ENCODE measurements at regions not wholly inside any gene's neighbourhood (a gene's known extent, or its start where the extent isn't known, plus 50 kb on each side); places are given as distances from the start of the nearest gene placed in this dataset.

DNA sequence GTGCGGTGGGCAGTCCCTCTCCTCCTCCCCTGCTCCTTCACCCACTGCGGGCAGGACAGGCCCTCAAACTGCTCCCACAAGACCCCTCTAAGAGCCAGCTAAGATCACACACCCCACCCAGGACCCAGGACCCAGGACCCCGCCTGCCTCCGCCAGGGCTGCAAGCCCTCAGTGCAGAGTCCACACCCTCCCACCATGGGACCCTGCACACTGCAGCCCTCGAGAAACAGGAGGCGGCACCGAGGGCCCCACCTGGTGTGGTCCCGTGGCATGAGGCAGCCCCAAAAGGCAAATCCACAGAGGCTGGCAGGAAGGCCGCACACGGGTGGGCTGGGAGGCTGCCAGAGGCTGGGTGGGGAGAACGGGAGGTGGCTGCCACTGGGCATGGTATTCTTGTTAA, 94.7 kb downstream of the ENGASE start:
- no peak overlapping the region for H3K18ac ChIP-seq (ENCODE audit: insufficient read length, low read depth, low read length)
- no peak overlapping the region for H2BK5ac ChIP-seq (ENCODE audit: insufficient read length, low read length)
- H3K27ac Mint-ChIP-seq: no peak overlapping the region
- H3K14ac ChIP-seq (ENCODE audit: insufficient read depth, low read length): no peak overlapping the region; the same call in 1 of the 2 replicates
- H2BK20ac ChIP-seq (ENCODE audit: low read depth, low read length, poor library complexity, severe bottlenecking): no peak overlapping the region
- no peak overlapping the region for H3K23ac ChIP-seq (ENCODE audit: insufficient read length, low read depth, low read length)
- DNase-seq: no peak
- H3K79me1 ChIP-seq (ENCODE audit: insufficient read depth, low read depth, low read length, poor library complexity, severe bottlenecking): no peaks in the 10 kb centered on the region
- H3K9ac ChIP-seq (ENCODE audit: extremely low read depth, insufficient read length, low read length): no peak overlapping the region
- no peaks in the 10 kb centered on the region for H3K9me3 ChIP-seq (ENCODE audit: control insufficient read depth, low read depth, low read length)
- no peak overlapping the region for H2BK15ac ChIP-seq (ENCODE audit: low read depth, low read length)
- H3K56ac ChIP-seq (ENCODE audit: insufficient read length, low read depth, low read length): no peak overlapping the region
- peaks cover 0 to 8% of the 10 kb centered on the region in 2 experiments; a peak in 2 of 4 replicates for H3K4me1 Mint-ChIP-seq
- TF ChIP-seq, protein P1, sequence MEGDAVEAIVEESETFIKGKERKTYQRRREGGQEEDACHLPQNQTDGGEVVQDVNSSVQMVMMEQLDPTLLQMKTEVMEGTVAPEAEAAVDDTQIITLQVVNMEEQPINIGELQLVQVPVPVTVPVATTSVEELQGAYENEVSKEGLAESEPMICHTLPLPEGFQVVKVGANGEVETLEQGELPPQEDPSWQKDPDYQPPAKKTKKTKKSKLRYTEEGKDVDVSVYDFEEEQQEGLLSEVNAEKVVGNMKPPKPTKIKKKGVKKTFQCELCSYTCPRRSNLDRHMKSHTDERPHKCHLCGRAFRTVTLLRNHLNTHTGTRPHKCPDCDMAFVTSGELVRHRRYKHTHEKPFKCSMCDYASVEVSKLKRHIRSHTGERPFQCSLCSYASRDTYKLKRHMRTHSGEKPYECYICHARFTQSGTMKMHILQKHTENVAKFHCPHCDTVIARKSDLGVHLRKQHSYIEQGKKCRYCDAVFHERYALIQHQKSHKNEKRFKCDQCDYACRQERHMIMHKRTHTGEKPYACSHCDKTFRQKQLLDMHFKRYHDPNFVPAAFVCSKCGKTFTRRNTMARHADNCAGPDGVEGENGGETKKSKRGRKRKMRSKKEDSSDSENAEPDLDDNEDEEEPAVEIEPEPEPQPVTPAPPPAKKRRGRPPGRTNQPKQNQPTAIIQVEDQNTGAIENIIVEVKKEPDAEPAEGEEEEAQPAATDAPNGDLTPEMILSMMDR (conservative IDR thresholded peaks at IDR 0.05): no peak
- no peak overlapping the region for H3K4me2 ChIP-seq (ENCODE audit: insufficient read depth, insufficient read length, low read length)
- H3T11ph ChIP-seq (ENCODE audit: low read length): no peak overlapping the region
- H3K79me2 ChIP-seq (ENCODE audit: insufficient read depth, low read length): no peaks in the 10 kb centered on the region
- no peaks in the 10 kb centered on the region for H3K27me3 ChIP-seq (ENCODE audit: insufficient read depth, low read length)
- H3K27ac ChIP-seq (ENCODE audit: insufficient read length, low read depth, low read length): no peak overlapping the region
- H3K4me1 ChIP-seq (ENCODE audit: insufficient read depth, low read length): no peaks in the 10 kb centered on the region
- no peak overlapping the region for H3K4ac ChIP-seq (ENCODE audit: low read depth, low read length)
- no CpG with 5 or more reads among the region's 11 CpGs for WGBS (ENCODE audit: extremely low coverage, insufficient read length, low lambda C conversion rate)
- H2BK12ac ChIP-seq (ENCODE audit: insufficient read length, low read depth, low read length): no peak overlapping the region
- H4K91ac ChIP-seq (ENCODE audit: insufficient read length, low read depth, low read length): no peak overlapping the region
- no peaks in the 10 kb centered on the region for H3K9me3 Mint-ChIP-seq
- H3K36me3 Mint-ChIP-seq (ENCODE audit: insufficient read depth in 1 of 3, low read depth in 3 of 3): no peaks in the 10 kb centered on the region; a peak in 1 of 7 replicates
- H3K23me2 ChIP-seq (ENCODE audit: insufficient read length, low read depth, low read length, poor library complexity, severe bottlenecking): no peaks in the 10 kb centered on the region
- H2AK5ac ChIP-seq (ENCODE audit: insufficient read length, low read length): no peak overlapping the region
- peaks cover 2% of the 10 kb centered on the region for H3K27me3 Mint-ChIP-seq (ENCODE audit: low read depth)
- H2AFZ ChIP-seq (ENCODE audit: low read length): no peak overlapping the region
- no peak overlapping the region for H4K5ac ChIP-seq (ENCODE audit: insufficient read length, low read depth, low read length)
- no peak overlapping the region for H2BK120ac ChIP-seq (ENCODE audit: low read depth, low read length, poor library complexity, severe bottlenecking)
- H3K4me3 Mint-ChIP-seq: no peak overlapping the region
- no peak overlapping the region for H4K8ac ChIP-seq (replicated peaks; ENCODE audit: insufficient read length, low read depth, low read length)
- H4K20me1 ChIP-seq (ENCODE audit: control insufficient read depth, insufficient read depth, insufficient read length): no peaks in the 10 kb centered on the region

Measured in H9 (cell line).